ENCODE measurements at regions not wholly inside any gene's neighbourhood (a gene's known extent, or its start where the extent isn't known, plus 50 kb on each side); places are given as distances from the start of the nearest gene placed in this dataset.

DNA sequence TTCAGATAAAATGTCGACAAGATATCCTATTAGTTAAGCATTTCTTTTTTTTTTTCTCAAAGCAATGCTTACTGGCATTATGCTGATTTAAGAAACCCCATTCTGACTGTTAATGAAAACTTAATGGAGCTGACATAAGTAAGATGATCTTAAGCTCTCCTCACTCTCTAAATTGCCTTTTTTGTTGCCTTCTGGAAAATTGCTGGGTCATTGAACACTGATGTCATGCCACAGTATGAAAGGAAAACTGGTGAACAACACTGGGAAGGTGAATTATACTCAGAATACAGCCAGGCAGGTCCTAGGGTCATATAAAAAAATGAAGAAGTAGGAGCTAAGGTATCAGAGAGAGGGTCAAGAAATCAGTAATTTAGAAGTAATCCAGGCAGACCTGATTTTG, 179.9 kb downstream of the BTG1 start:
- peaks cover 0 to 16% (median 0%) of the 10 kb centered on the region in 12 donors for H3K4me1 ChIP-seq
- H3K36me3 ChIP-seq = no peaks in the 10 kb centered on the region
- ATAC-seq (no peak), DNase-seq (no peak)
- no peaks in the 10 kb centered on the region for H3K9me3 ChIP-seq
- intact Hi-C loops (cut with DNase I) = loop anchor here in 1 of 10 donors (10.0 kb wide), 1 partner anchor 141 kb away; no protein-coding TSS in a partner anchor
- H3K27me3 ChIP-seq = no peaks in the 10 kb centered on the region
- H3K4me3 ChIP-seq = no peak overlapping the region
- WGBS, 4 donors = 48 to 69% (median 59%) methylated on average over 1 of the region's 1 CpG
- TF ChIP-seq CTCF (IDR thresholded peaks at IDR 0.05) (no peak), POLR2A (IDR thresholded peaks at IDR 0.05) (no peak)
- no peak overlapping the region for H3K27ac ChIP-seq

GRCh38 chr12:91964501-91964900, 181.1 kb downstream of the BTG1 start:
- H3K27me3 ChIP-seq = no peaks in the 10 kb centered on the region
- H3K4me3 ChIP-seq = no peak overlapping the region
- TF ChIP-seq CTCF (IDR thresholded peaks at IDR 0.05) (no peak), POLR2A (IDR thresholded peaks at IDR 0.05) (no peak)
- no peaks in the 10 kb centered on the region for H3K36me3 ChIP-seq
- H3K4me1 ChIP-seq = peaks cover 0 to 16% (median 0%) of the 10 kb centered on the region in 12 donors
- no peak for DNase-seq
- H3K9me3 ChIP-seq = no peaks in the 10 kb centered on the region
- H3K27ac ChIP-seq = no peak overlapping the region
- no peak for ATAC-seq
- 92 to 100% (median 98%) methylated on average over 1 of the region's 1 CpG for WGBS, 4 donors
- intact Hi-C loops (cut with DNase I) = loop anchor here in 1 of 10 donors (10.0 kb wide), 1 partner anchor 140 kb away; no protein-coding TSS in a partner anchor

GRCh38 chr12:91959220-91959619, 186.4 kb downstream of the BTG1 start:
- DNase-seq (no peak), ATAC-seq (no peak)
- intact Hi-C loops (cut with DNase I) = no loop called here
- peaks cover 0 to 8% (median 0%) of the 10 kb centered on the region in 12 donors for H3K9me3 ChIP-seq
- no peak overlapping the region for H3K27ac ChIP-seq
- no peaks in the 10 kb centered on the region for H3K36me3 ChIP-seq
- H3K4me1 ChIP-seq = no peaks in the 10 kb centered on the region
- no peak overlapping the region for H3K4me3 ChIP-seq
- WGBS, 4 donors = 95 to 99% (median 98%) methylated on average over 10 of the region's 10 CpGs
- H3K27me3 ChIP-seq = no peaks in the 10 kb centered on the region
- no peak for TF ChIP-seq POLR2A (IDR thresholded peaks at IDR 0.05)
- TF ChIP-seq CTCF (IDR thresholded peaks at IDR 0.05) = no peak

GRCh38 chr12:91958816-91959215, 186.8 kb downstream of the BTG1 start:
- ATAC-seq = no peak
- WGBS, 4 donors = 78 to 83% (median 80%) methylated on average over 5 of the region's 5 CpGs
- TF ChIP-seq CTCF (IDR thresholded peaks at IDR 0.05) = no peak
- TF ChIP-seq POLR2A (IDR thresholded peaks at IDR 0.05) = no peak

More at GRCh38 chr12:91958816-91959215, 186.8 kb downstream of the BTG1 start:
- no peak overlapping the region for H3K27ac ChIP-seq
- H3K9me3 ChIP-seq = peaks cover 0 to 8% (median 0%) of the 10 kb centered on the region in 12 donors
- no peak overlapping the region for H3K4me3 ChIP-seq
- no peak for DNase-seq
- H3K27me3 ChIP-seq = no peaks in the 10 kb centered on the region
- no peaks in the 10 kb centered on the region for H3K36me3 ChIP-seq
- no peaks in the 10 kb centered on the region for H3K4me1 ChIP-seq
- intact Hi-C loops (cut with DNase I) = no loop called here

All from heart left ventricle (tissue), 16 donors.